RWPE1 (cell line): ENCODE measurements at regions not wholly inside any gene's neighbourhood (a gene's known extent, or its start where the extent isn't known, plus 50 kb on each side); places are given as distances from the start of the nearest gene placed in this dataset.

Experiments
- CTCF ChIA-PET: fragments of 350-600 bp; sonication (Branson Sonifier 250); formaldehyde crosslinking; extraction: SDS; loops from one replicate; lab custom pipeline; 2021; lab: Yijun Ruan, JAX
- POLR2A ChIA-PET: fragments of 400-600 bp; formaldehyde crosslinking; extraction: SDS; loops from one replicate; lab custom pipeline; 2020; ENCODE audit warnings: antibody characterized with exemption; ENCODE audit not compliant: low non-redundant PET; lab: Yijun Ruan, JAX
- DNase-seq: peaks from one replicate; pipeline ENCODE4 v3.0.0; 2012; ENCODE audit warnings: low spot score
- H3K27ac ChIP-seq: fragments of 450-650 bp; 2 replicates; pipeline ENCODE4 v1.5.1; 2017
- TF ChIP-seq, protein P1 (sequence below): fragments of 450-650 bp; conservative IDR thresholded peaks from 2 replicates; pipeline ENCODE4 v1.5.1; 2017; ENCODE audit warnings: low read depth, mild to moderate bottlenecking

DNA sequence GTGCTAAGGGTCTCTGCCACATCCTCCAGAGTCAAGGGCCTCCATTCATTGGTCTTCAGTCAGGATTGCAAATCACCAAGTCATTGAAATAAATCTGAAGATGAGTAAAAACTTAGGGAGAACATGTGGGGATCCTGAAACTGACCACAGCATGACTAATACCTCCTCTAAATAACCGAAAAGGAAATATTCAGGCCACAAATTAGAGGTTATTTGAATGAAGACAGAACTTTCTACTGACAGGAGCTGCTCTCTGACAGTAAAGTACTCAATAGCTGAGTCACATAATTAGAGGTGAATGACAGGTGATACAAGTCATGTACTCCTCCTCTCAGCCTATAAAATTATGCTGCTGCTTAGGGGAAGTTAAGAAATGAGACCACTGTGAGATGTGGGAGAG is 240.2 kb upstream of the F9 start:
- ChIA-PET CTCF (no interaction called here), POLR2A (no interaction called here)
- DNase-seq, result no peak
- TF ChIP-seq, protein P1, sequence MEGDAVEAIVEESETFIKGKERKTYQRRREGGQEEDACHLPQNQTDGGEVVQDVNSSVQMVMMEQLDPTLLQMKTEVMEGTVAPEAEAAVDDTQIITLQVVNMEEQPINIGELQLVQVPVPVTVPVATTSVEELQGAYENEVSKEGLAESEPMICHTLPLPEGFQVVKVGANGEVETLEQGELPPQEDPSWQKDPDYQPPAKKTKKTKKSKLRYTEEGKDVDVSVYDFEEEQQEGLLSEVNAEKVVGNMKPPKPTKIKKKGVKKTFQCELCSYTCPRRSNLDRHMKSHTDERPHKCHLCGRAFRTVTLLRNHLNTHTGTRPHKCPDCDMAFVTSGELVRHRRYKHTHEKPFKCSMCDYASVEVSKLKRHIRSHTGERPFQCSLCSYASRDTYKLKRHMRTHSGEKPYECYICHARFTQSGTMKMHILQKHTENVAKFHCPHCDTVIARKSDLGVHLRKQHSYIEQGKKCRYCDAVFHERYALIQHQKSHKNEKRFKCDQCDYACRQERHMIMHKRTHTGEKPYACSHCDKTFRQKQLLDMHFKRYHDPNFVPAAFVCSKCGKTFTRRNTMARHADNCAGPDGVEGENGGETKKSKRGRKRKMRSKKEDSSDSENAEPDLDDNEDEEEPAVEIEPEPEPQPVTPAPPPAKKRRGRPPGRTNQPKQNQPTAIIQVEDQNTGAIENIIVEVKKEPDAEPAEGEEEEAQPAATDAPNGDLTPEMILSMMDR, result no peak
- no peak overlapping the region for H3K27ac ChIP-seq

DNA sequence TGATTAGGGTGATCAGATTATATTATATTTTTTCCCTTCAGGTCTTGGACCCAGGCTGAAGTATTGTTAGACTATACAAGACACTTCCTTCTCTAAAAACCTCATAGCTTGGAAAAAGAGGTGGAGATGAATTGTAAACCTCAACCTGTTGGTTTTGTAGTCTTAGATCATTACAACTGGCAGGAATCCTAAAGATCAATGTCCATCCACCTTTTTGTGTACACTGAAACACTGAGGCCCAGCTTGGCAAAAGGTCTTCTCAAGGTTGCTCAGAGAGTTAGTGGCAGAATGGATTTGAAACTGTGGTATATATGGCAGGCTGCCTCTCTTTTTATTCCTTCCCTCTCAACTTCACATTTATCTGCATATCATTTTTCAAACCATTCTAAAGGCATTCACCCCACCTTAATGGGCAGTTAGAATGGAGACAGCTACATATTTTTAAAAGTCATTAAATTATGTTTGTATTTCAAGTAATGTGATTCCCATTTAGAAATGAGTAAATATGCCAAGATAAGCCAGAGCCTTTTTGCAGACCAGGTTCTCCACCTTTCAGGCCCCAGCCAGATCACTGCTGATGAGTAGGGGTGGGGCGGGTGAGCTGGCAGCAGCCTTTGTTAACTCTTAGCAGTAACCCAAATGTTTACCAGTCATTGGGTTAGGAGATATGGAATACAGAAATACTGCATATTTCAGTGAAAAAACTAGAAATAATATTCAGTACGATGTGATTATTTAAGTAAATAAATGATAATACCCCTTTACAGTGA is 243.2 kb upstream of the F9 start:
- H3K27ac ChIP-seq, result no peak overlapping the region
- no peak for DNase-seq
- TF ChIP-seq, protein P1, result no peak
- POLR2A ChIA-PET, result no interaction called here
- CTCF ChIA-PET, result no interaction called here

DNA sequence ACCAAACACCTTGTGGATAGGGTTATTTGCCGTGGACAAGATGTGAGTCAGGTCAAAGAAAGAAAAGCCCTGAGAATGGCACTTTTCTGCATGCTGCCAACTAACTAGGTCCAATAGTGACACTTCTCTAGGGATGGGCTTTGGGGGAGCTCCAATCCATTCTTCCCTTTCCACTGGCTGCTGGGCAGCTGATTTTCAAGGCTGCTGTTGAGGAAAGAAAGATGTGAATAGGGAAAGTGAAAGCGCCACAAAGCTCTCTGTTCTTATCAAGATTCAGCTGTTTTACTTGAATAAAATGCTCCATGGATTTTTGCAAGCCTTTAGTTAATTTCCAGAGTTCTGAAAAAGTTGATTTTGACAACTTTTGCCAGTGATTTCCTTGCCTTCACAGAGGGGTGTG is 244.2 kb upstream of the F9 start:
- CTCF ChIA-PET, result no interaction called here
- TF ChIP-seq, protein P1, result no peak

DNA sequence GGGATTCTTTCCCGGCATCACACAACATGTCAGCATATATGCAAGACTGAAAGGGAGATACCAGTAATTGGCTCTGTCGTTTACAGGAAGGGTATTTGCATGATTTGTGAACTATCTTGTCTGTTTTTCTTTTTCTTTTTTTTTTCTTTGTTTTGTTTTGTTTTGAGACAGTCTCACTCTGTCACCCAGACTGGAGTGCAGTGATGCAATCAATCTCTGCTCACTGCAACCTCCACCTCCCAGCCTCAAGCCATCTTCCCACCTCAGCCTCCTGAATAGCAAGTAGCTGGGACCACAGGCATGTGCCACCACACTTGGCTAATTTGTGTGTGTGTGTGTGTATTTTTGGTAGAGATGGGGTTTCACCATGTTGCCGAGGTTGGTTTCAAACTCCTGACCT is 262.7 kb upstream of the F9 start:
- TF ChIP-seq, protein P1, result no peak
- no peak for DNase-seq
- CTCF ChIA-PET, result no interaction called here
- H3K27ac ChIP-seq, result no peak overlapping the region
- POLR2A ChIA-PET, result no interaction called here

More for the DNA sequence above, 244.2 kb upstream of the F9 start:
- DNase-seq, result no peak
- no peak overlapping the region for H3K27ac ChIP-seq
- POLR2A ChIA-PET, result no interaction called here

DNA sequence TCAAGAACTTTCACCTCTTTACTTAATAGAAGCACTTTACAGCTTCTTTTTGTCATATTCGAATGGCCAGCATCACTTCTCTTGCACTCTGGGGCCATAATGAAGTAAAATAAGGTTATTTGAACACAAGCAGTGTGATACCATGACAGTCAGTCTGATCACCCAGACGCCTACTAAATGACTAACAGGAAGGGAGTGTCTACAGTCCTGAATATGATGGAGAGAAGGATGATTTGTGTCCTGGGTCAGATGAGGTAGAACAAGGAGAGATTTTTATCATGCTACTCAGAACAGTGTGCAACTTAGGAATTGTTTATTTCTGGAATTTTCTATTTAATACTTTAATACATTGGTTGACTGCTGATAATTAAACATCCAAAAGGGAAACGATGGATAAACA is 284.2 kb upstream of the F9 start:
- CTCF ChIA-PET, result interaction anchor here (0.7 kb wide), 1 partner anchor 12 kb away, joined by 4 read pairs; no protein-coding TSS in a partner anchor
- POLR2A ChIA-PET, result no interaction called here
- TF ChIP-seq, protein P1, result no peak
- DNase-seq, result no peak
- no peak overlapping the region for H3K27ac ChIP-seq

DNA sequence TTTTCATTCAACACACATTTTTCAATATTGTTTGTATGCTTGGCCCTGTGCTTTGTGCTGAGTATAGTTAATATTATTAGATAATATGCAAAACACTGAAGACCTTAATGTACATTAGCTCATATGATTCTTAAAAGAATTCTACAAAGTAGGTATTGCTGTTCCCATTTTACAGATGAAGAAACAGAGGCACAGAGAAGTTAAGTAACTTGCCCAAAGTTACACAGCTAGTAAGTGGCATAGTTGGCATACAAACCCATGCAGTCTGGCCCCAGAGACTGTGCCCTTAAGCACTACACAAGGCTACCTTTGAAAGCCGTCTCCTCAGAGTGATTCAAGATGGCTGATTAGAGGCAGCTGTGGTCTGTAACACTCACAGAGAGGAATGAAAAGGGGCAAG is 293.4 kb upstream of the F9 start:
- CTCF ChIA-PET, result no interaction called here
- no peak overlapping the region for H3K27ac ChIP-seq
- no peak for DNase-seq
- TF ChIP-seq, protein P1, result no peak
- POLR2A ChIA-PET, result no interaction called here
